NT2/D1 (cell line): ENCODE measurements at regions not wholly inside any gene's neighbourhood (a gene's known extent, or its start where the extent isn't known, plus 50 kb on each side); places are given as distances from the start of the nearest gene placed in this dataset.

Experiments used
- DNase-seq: peaks from one replicate; pipeline ENCODE4 v3.0.0-alpha.2; 2011; ENCODE audit warnings: low read depth, low spot score
- H3K27me3 ChIP-seq: 2 replicates; pipeline ENCODE4 v1.6.0; 2011; ENCODE audit warnings: mild to moderate bottlenecking; ENCODE audit not compliant: insufficient read length, insufficient read depth
- H3K36me3 ChIP-seq: 2 replicates; pipeline ENCODE4 v1.6.1; 2011; ENCODE audit warnings: mild to moderate bottlenecking, low read length, mixed read lengths; ENCODE audit not compliant: insufficient read depth, insufficient read length
- H3K4me1 ChIP-seq: 2 replicates; pipeline ENCODE4 v1.5.1; 2011; ENCODE audit not compliant: insufficient read depth, insufficient read length
- H3K4me3 ChIP-seq: 2 replicates; pipeline ENCODE4 v1.5.1; 2011; ENCODE audit warnings: low read depth; ENCODE audit not compliant: insufficient read length
- H3K9ac ChIP-seq: 2 replicates; pipeline ENCODE4 v1.6.0; 2011; ENCODE audit warnings: low read depth; ENCODE audit not compliant: insufficient read length
- H3K9me3 ChIP-seq: 2 replicates; pipeline ENCODE4 v1.5.1; 2011; ENCODE audit warnings: mild to moderate bottlenecking, low read length; ENCODE audit not compliant: insufficient read depth
- SUZ12 ChIP-seq: IDR thresholded peaks from 2 replicates; pipeline ENCODE4 v1.6.1; 2011; ENCODE audit not compliant: insufficient read length, insufficient read depth; ENCODE audit errors: extremely low read depth
- YY1 ChIP-seq: IDR thresholded peaks from 2 replicates; pipeline ENCODE4 v1.6.1; 2011; ENCODE audit not compliant: insufficient read length, insufficient read depth
- ZNF274 ChIP-seq: IDR thresholded peaks from 2 replicates; pipeline ENCODE4 v1.6.1; 2011; ENCODE audit warnings: mild to moderate bottlenecking, low read depth, low read length

DNA sequence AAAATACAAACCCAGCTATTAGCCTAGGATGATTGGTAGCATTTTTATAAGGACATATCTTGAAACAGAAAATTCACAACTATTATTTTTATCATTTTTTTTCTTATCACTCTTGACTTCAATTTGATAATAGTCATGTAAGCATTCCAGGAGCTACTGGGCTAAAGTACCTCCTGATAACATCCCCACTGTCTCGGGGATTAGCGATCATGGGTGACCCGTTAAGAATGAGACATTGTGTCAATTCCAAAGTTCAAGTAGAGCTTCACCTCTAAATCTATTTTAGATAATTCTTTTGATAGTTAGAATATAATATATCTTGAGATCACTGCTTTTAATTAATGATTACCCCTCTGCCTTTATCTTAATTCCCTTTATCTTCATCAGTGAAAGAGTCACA is 1204.5 kb upstream of the CHAC2 start:
- DNase-seq: no peak
- Histone ChIP-seq H3K9me3 (no peaks in the 10 kb centered on the region), H3K4me1 (no peaks in the 10 kb centered on the region), H3K27me3 (no peaks in the 10 kb centered on the region), H3K4me3 (no peak overlapping the region), H3K9ac (no peak overlapping the region), H3K36me3 (no peaks in the 10 kb centered on the region)
- no peak for TF ChIP-seq SUZ12

DNA sequence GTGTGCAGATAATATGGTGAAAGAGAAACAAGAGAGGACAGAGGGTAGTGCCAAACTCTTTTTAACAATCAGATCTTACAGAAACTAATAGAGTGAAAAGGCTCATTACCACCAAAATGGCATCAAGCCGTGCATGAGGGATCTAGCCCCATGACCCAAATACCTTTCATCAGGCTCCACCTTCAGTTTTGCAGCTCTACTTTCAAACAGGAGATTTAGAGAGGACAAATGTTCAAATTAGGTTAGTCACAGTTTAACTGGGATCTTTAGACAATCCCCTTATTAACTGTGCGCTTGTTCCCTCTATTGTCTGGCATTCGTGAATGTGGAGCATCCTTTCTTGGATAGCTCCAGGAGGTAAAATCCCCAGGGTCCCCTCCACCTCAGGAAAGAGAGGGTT is 1209.3 kb upstream of the CHAC2 start:
- no peaks in the 10 kb centered on the region for H3K4me1 ChIP-seq
- no peak overlapping the region for H3K4me3 ChIP-seq
- no peak overlapping the region for H3K9ac ChIP-seq
- peak; percentile 33 for DNase-seq
- H3K36me3 ChIP-seq: no peaks in the 10 kb centered on the region
- H3K27me3 ChIP-seq: no peaks in the 10 kb centered on the region
- no peak for TF ChIP-seq SUZ12
- no peak for TF ChIP-seq YY1
- no peak for TF ChIP-seq ZNF274
- H3K9me3 ChIP-seq: no peaks in the 10 kb centered on the region

DNA sequence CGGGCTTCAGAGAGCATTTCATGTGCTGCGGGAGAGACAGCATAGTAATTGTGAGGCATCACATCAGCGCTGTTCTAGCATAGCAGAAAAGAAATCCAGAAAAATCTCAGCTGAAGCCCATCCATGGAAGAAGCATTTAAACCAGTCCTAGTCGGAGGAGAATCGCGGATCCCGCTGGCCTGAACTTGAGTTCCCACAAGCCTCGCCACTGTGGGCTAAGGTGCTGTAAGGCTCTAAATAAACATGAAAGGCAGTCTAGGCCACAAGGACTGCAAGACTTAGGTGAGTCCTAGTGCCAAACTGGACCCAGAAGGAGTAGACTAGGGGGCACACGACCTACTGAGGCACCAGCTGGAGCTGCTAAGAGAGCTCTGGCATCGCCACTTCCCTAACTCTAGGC is 1225.3 kb upstream of the CHAC2 start:
- H3K4me3 ChIP-seq: no peak overlapping the region
- no peak for TF ChIP-seq SUZ12
- no peak for TF ChIP-seq YY1
- no peak for TF ChIP-seq ZNF274
- H3K4me1 ChIP-seq: no peaks in the 10 kb centered on the region
- no peak overlapping the region for H3K9ac ChIP-seq
- H3K36me3 ChIP-seq: no peaks in the 10 kb centered on the region
- DNase-seq: no peak
- peaks cover 11% of the 10 kb centered on the region; the same call in 1 of the 2 replicates for H3K9me3 ChIP-seq
- H3K27me3 ChIP-seq: no peaks in the 10 kb centered on the region

GRCh38 chr2:52539026-52539970 is 1228.3 kb upstream of the CHAC2 start:
- H3K27me3 ChIP-seq: no peaks in the 10 kb centered on the region
- no peaks in the 10 kb centered on the region for H3K36me3 ChIP-seq
- no peaks in the 10 kb centered on the region for H3K4me1 ChIP-seq
- DNase-seq: no peak
- H3K9me3 ChIP-seq: no peaks in the 10 kb centered on the region
- TF ChIP-seq YY1 (no peak), SUZ12 (no peak), ZNF274 (no peak)
- no peak overlapping the region for H3K9ac ChIP-seq
- H3K4me3 ChIP-seq: no peak overlapping the region

DNA sequence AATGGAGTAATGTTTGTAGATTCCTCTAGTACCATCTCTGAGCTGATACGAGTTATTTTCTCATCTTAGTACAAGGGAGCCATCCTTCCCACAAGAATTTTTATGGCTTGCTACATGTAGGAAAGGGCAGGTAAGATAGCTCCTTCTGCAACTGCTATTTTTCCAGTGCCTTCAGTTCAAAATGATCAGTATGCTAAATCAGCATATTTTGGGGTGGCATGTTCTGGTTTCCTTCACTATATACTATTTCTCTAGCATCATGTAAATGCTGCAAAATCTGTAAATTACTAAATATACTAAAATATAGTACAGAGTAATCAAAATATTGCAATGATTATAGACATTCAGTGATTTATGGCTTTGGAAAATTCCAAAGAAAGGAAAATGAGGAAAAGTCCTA is 1230.0 kb upstream of the CHAC2 start:
- H3K9me3 ChIP-seq: no peaks in the 10 kb centered on the region
- DNase-seq: no peak
- H3K4me1 ChIP-seq: no peaks in the 10 kb centered on the region
- H3K27me3 ChIP-seq: no peaks in the 10 kb centered on the region
- H3K36me3 ChIP-seq: no peaks in the 10 kb centered on the region
- no peak for TF ChIP-seq ZNF274
- no peak for TF ChIP-seq YY1
- no peak for TF ChIP-seq SUZ12
- H3K9ac ChIP-seq: no peak overlapping the region
- no peak overlapping the region for H3K4me3 ChIP-seq

DNA sequence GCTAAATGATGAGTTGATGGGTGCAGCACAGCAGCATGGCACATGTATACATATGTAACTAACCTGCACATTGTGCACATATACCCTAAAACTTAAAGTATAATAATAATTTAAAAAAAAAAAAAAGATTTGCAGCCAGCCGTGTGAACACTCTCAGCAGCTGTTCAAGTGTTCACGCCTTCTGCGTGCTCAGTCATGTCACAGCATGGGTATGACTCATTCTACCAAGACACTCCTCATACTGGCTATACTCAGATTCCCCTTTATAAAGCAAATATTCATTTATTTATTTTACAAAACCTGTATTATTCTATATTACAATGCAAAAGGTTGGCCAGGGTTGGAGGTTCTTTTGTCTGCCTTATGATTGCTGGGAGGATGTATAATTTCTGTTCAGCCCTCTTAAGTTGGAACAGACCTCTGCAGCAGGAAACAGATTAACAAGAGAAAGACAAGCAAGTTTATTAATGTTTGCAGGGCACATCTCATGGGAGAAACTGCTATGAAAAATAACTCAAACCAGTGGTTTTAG is 1230.6 kb upstream of the CHAC2 start:
- Histone ChIP-seq H3K4me1 (no peaks in the 10 kb centered on the region), H3K36me3 (no peaks in the 10 kb centered on the region), H3K27me3 (no peaks in the 10 kb centered on the region), H3K9me3 (no peaks in the 10 kb centered on the region), H3K4me3 (no peak overlapping the region), H3K9ac (no peak overlapping the region)
- DNase-seq: no peak
- TF ChIP-seq YY1 (no peak), SUZ12 (no peak), ZNF274 (no peak)

- TF ChIP-seq SUZ12: no peak
- TF ChIP-seq YY1: no peak
- TF ChIP-seq ZNF274: no peak
- Histone ChIP-seq H3K36me3 (no peaks in the 10 kb centered on the region), H3K27me3 (no peaks in the 10 kb centered on the region), H3K9ac (no peak overlapping the region), H3K9me3 (no peaks in the 10 kb centered on the region), H3K4me1 (no peaks in the 10 kb centered on the region), H3K4me3 (no peak overlapping the region)
- no peak for DNase-seq
Measured at GRCh38 chr2:52532956-52533355, 1234.6 kb upstream of the CHAC2 start.
